H1 (cell line): ENCODE measurements at regions not wholly inside any gene's neighbourhood (a gene's known extent, or its start where the extent isn't known, plus 50 kb on each side); places are given as distances from the start of the nearest gene placed in this dataset.

Experiments used
- CTCF ChIA-PET: fragments of 300-600 bp; sonication (Branson Sonifier 250); formaldehyde crosslinking; loops from one replicate; lab custom pipeline; 2021; ENCODE audit not compliant: partially characterized antibody; lab: Charles Lee
- POLR2A ChIA-PET: fragments of 300-600 bp; sonication (Branson Sonifier 250); formaldehyde crosslinking; loops from one replicate; lab custom pipeline; 2021; ENCODE audit warnings: inconsistent platforms; ENCODE audit not compliant: partially characterized antibody; lab: Charles Lee
- DNase-seq, 2 experiments: peaks; one replicate each; pipeline versions ENCODE4 v3.0.0 to v3.0.0-alpha.2; 2010 to 2022; ENCODE audit warnings: low spot score in 2 of 2, low read depth in 1 of 2, mixed read lengths in 1 of 2
- FAIRE-seq: peaks from 2 replicates; lab custom pipeline; 2011; peaks lifted over from hg19 to GRCh38; lab: Jason Lieb, UNC
- H2AFZ ChIP-seq: 2 replicates; pipeline ENCODE4 v1.8.1; 2012; ENCODE audit warnings: low read length, inconsistent platforms
- H2AK5ac ChIP-seq: 2 replicates; pipeline ENCODE4 v1.6.1; 2013; ENCODE audit warnings: low read depth, low read length
- H2BK120ac ChIP-seq: replicated peaks from 2 replicates; pipeline ENCODE3; 2013; ENCODE audit warnings: low read depth, low read length, inconsistent platforms
- H2BK12ac ChIP-seq: 2 replicates; pipeline ENCODE4 v1.6.1; 2013; ENCODE audit warnings: low read depth, low read length
- H2BK15ac ChIP-seq: 2 replicates; pipeline ENCODE4 v1.6.1; 2013; ENCODE audit warnings: low read length
- H2BK20ac ChIP-seq: 2 replicates; pipeline ENCODE4 v1.6.1; 2013; ENCODE audit warnings: low read length
- H2BK5ac ChIP-seq: 2 replicates; pipeline ENCODE4 v1.6.1; 2013; ENCODE audit warnings: low read depth, low read length
- H3K14ac ChIP-seq: 2 replicates; pipeline ENCODE4 v1.6.1; 2013; ENCODE audit warnings: inconsistent platforms; ENCODE audit not compliant: insufficient read length
- H3K18ac ChIP-seq: 2 replicates; pipeline ENCODE4 v1.6.1; 2013; ENCODE audit warnings: low read length; ENCODE audit errors: extremely low read depth
- H3K23ac ChIP-seq: 2 replicates; pipeline ENCODE4 v1.6.1; 2013; ENCODE audit warnings: inconsistent platforms; ENCODE audit not compliant: insufficient read length
- H3K23me2 ChIP-seq: 2 replicates; pipeline ENCODE4 v1.6.1; 2013; ENCODE audit warnings: low read depth, low read length
- H3K27ac ChIP-seq: 2 replicates; pipeline ENCODE4 v1.6.1; 2011; ENCODE audit warnings: low read depth, low read length, inconsistent platforms
- H3K27me3 ChIP-seq, 4 experiments: replicated peaks in 1 of 4; 1 replicate in 1 of 4; 2 replicates in 3 of 4; pipeline versions ENCODE4 v1.6.1 to v1.8.1; 2011 to 2013; ENCODE audit warnings: low read length in 3 of 4, mild to moderate bottlenecking in 3 of 4, inconsistent platforms in 2 of 4, mixed read lengths in 2 of 4, moderate library complexity in 1 of 4; ENCODE audit not compliant: control insufficient read depth in 3 of 4, insufficient read depth in 3 of 4; ENCODE audit errors: extremely low read depth in 1 of 4
- H3K36me3 ChIP-seq, 4 experiments: 2 replicates each; pipeline versions ENCODE4 v1.6.1 to v1.8.1; 2011 to 2013; ENCODE audit warnings: mild to moderate bottlenecking in 4 of 4, low read length in 3 of 4, moderate library complexity in 2 of 4, control low read depth in 1 of 4, inconsistent platforms in 1 of 4; ENCODE audit not compliant: insufficient read depth in 4 of 4, control insufficient read depth in 2 of 4
- H3K4ac ChIP-seq: replicated peaks from 2 replicates; pipeline ENCODE3; 2013; ENCODE audit warnings: low read length, low read depth, mixed read lengths, inconsistent platforms; ENCODE audit not compliant: insufficient read length
- H3K4me1 ChIP-seq, 4 experiments: replicated peaks in 1 of 4; 1 replicate in 1 of 4; 2 replicates in 3 of 4; pipeline versions ENCODE4 v1.6.1 to v1.8.1; 2011 to 2013; ENCODE audit warnings: low read length in 3 of 4, inconsistent platforms in 2 of 4, mixed read lengths in 1 of 4; ENCODE audit not compliant: insufficient read depth in 4 of 4, control insufficient read depth in 3 of 4
- H3K4me2 ChIP-seq, 2 experiments: 2 replicates each; pipeline versions ENCODE4 v1.6.1 to v1.8.1; 2011 to 2013; ENCODE audit warnings: low read depth in 2 of 2, low read length in 2 of 2, control low read depth in 1 of 2, inconsistent platforms in 1 of 2, mild to moderate bottlenecking in 1 of 2; ENCODE audit not compliant: insufficient read depth in 1 of 2
- H3K4me3 ChIP-seq, 4 experiments: fragments of 200-600, 300-600 bp in 1 of 4; sonication (generic), shearing (Covaris generic), sonication (Bioruptor Twin) in 1 of 4; 2 replicates each; pipeline versions ENCODE4 v1.5.1 to v1.8.1; 2011 to 2016; ENCODE audit warnings: low read length in 4 of 4, low read depth in 3 of 4, control low read depth in 2 of 4, inconsistent platforms in 2 of 4, mild to moderate bottlenecking in 2 of 4, mixed read lengths in 1 of 4, moderate library complexity in 1 of 4; ENCODE audit not compliant: insufficient read depth in 2 of 4; ENCODE audit errors: extremely low read depth in 1 of 4
- H3K56ac ChIP-seq: replicated peaks from 2 replicates; pipeline ENCODE3; 2013; ENCODE audit warnings: low read depth, mild to moderate bottlenecking, mixed read lengths, low read length, inconsistent platforms; ENCODE audit not compliant: insufficient read length
- H3K79me1 ChIP-seq: 2 replicates; pipeline ENCODE4 v1.6.1; 2013; ENCODE audit warnings: low read depth, low read length, control low read depth
- H3K79me2 ChIP-seq, 2 experiments: 2 replicates each; pipeline versions ENCODE4 v1.6.1 to v1.8.1; 2012 to 2013; ENCODE audit warnings: low read length in 2 of 2, mild to moderate bottlenecking in 2 of 2, inconsistent platforms in 1 of 2; ENCODE audit not compliant: insufficient read depth in 2 of 2, control insufficient read depth in 1 of 2
- H3K9ac ChIP-seq, 4 experiments: replicated peaks in 1 of 4; 1 replicate in 1 of 4; 2 replicates in 3 of 4; pipeline versions ENCODE4 v1.6.1 to v1.8.1; 2011 to 2013; ENCODE audit warnings: low read depth in 3 of 4, low read length in 3 of 4, control low read depth in 2 of 4, mild to moderate bottlenecking in 2 of 4, moderate library complexity in 2 of 4, inconsistent platforms in 1 of 4; ENCODE audit errors: extremely low read depth in 1 of 4
- H3K9me3 ChIP-seq, 2 experiments: 2 replicates each; pipeline versions ENCODE4 v1.6.1 to v1.8.1; 2012 to 2013; ENCODE audit warnings: mild to moderate bottlenecking in 2 of 2, moderate library complexity in 2 of 2, control low read depth in 1 of 2, inconsistent platforms in 1 of 2, low read depth in 1 of 2, low read length in 1 of 2, mixed read lengths in 1 of 2; ENCODE audit not compliant: insufficient read depth in 2 of 2
- H4K20me1 ChIP-seq, 2 experiments: replicated peaks in 1 of 2; 2 replicates each; pipeline versions ENCODE3 to v1.8.1; 2011 to 2013; ENCODE audit warnings: inconsistent platforms in 2 of 2, low read length in 2 of 2, mild to moderate bottlenecking in 1 of 2; ENCODE audit not compliant: insufficient read depth in 2 of 2, control insufficient read depth in 1 of 2
- H4K5ac ChIP-seq: 2 replicates; pipeline ENCODE4 v1.6.1; 2013; ENCODE audit warnings: low read length, low read depth, mixed read lengths, inconsistent platforms; ENCODE audit not compliant: insufficient read length
- H4K8ac ChIP-seq: 2 replicates; pipeline ENCODE4 v1.8.0; 2013; ENCODE audit warnings: mild to moderate bottlenecking, moderate library complexity, low read length, inconsistent platforms; ENCODE audit not compliant: insufficient read depth; ENCODE audit errors: extremely low read depth
- H4K91ac ChIP-seq: replicated peaks from 2 replicates; pipeline ENCODE3; 2013; ENCODE audit warnings: low read length, mixed read lengths, inconsistent platforms; ENCODE audit not compliant: insufficient read length
- GTF2F1 ChIP-seq: IDR thresholded peaks from 2 replicates; pipeline ENCODE4 v1.6.1; 2012; ENCODE audit warnings: low read depth, low read length, improper control_type of control experiment, borderline replicate concordance
- POU5F1 ChIP-seq: IDR thresholded peaks from 2 replicates; pipeline ENCODE4 v1.6.1; 2011; ENCODE audit warnings: low read depth, mild to moderate bottlenecking, low read length, moderate library complexity
- WGBS, 2 experiments: shearing (Covaris generic) in 1 of 2; methylation state at CpG; one replicate each; pipeline versions ENCODE4 v1.1.6 to v1.1.7; 2013 to 2015; ENCODE audit warnings: low lambda C conversion rate in 2 of 2, mixed read lengths in 2 of 2, inconsistent platforms in 1 of 2, low coverage in 1 of 2, missing lambda C conversion rate in 1 of 2; ENCODE audit not compliant: insufficient replicate concordance in 2 of 2, insufficient coverage in 1 of 2, insufficient read length in 1 of 2; ENCODE audit errors: extremely low coverage in 1 of 2, missing lambda C conversion rate in 1 of 2; 5-methylcytosine and 5-hydroxymethylcytosine counted together
- TF ChIP-seq, protein P1 (sequence below): IDR thresholded peaks from 2 replicates; pipeline ENCODE4 v1.6.1; 2012; ENCODE audit warnings: inconsistent platforms

DNA sequence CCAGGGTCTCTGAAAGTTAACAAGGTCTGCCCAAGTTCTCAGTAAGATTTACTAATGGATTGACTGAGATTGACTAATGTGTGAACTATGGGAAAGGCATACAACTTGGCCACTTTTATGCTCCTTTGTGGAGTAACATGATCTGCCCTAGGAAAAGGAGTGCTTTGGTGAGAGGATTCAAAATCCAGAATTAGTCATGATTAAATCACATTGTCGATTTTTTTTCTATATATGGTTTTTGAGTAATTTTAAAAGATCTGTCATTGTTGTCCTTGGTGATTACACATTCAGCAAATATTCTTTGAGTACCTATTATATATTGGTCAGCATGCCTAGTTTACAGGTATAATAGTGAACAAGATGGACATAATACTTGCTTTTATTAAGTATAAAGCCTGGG lies 147.7 kb upstream of the SYT10 start:
- no peak overlapping the region for H2AFZ ChIP-seq
- H3K23me2 ChIP-seq = no peaks in the 10 kb centered on the region; the same call in 1 of the 2 replicates
- peak overlapping the region; percentile 32; the same call in 1 of the 2 replicates for H3K27ac ChIP-seq
- peak overlapping the region in 1 of 2 experiments; percentile 50; a peak in 3 of 4 replicates for H3K4me2 ChIP-seq
- no peak overlapping the region for H3K9ac ChIP-seq
- H3K36me3 ChIP-seq = no peaks in the 10 kb centered on the region
- H2BK120ac ChIP-seq = peak overlapping the region; percentile 67
- no peak overlapping the region for H2AK5ac ChIP-seq
- no peaks in the 10 kb centered on the region for H4K20me1 ChIP-seq
- 45% methylated on average over 1 of the region's 1 CpG; no CpG with 5 or more reads in 1 of the 2 experiments for WGBS, 2 experiments
- H3K4ac ChIP-seq = no peak overlapping the region
- no peaks in the 10 kb centered on the region for H3K9me3 ChIP-seq
- DNase-seq (no peak), FAIRE-seq (no peak)
- ChIA-PET CTCF (no interaction called here), POLR2A (interaction anchor here (0.6 to 1.2 kb wide), 2 partner anchors 10 to 54 kb away, joined by 3 to 4 read pairs; no protein-coding TSS in a partner anchor)
- H3K18ac ChIP-seq = no peak overlapping the region
- no peaks in the 10 kb centered on the region for H3K79me2 ChIP-seq
- no peaks in the 10 kb centered on the region for H3K79me1 ChIP-seq
- H4K5ac ChIP-seq = peak overlapping the region; percentile 58
- H3K14ac ChIP-seq = no peak overlapping the region
- no peak overlapping the region; the same call in 1 of the 2 replicates for H2BK12ac ChIP-seq
- H2BK5ac ChIP-seq = peak overlapping the region; percentile 5; the same call in 1 of the 2 replicates
- H3K4me1 ChIP-seq = peaks cover 2 to 17% (median 10%) of the 10 kb centered on the region in 4 experiments; a peak in 6 of 7 replicates
- H2BK15ac ChIP-seq = no peak overlapping the region
- peak overlapping the region in 1 of 4 experiments; percentile 32; a peak in 1 of 8 replicates for H3K4me3 ChIP-seq
- H3K27me3 ChIP-seq = no peaks in the 10 kb centered on the region
- H2BK20ac ChIP-seq = no peak overlapping the region
- no peak overlapping the region for H3K56ac ChIP-seq
- H4K8ac ChIP-seq = no peak overlapping the region
- no peak overlapping the region for H3K23ac ChIP-seq
- no peak overlapping the region for H4K91ac ChIP-seq
- TF ChIP-seq, protein P1, sequence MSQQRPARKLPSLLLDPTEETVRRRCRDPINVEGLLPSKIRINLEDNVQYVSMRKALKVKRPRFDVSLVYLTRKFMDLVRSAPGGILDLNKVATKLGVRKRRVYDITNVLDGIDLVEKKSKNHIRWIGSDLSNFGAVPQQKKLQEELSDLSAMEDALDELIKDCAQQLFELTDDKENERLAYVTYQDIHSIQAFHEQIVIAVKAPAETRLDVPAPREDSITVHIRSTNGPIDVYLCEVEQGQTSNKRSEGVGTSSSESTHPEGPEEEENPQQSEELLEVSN = no peak
- TF ChIP-seq GTF2F1 (no peak), POU5F1 (no peak)
